ENCODE measurements at regions not wholly inside any gene's neighbourhood (a gene's known extent, or its start where the extent isn't known, plus 50 kb on each side); places are given as distances from the start of the nearest gene placed in this dataset.

GRCh38 chr10:107269626-107270025 is 105.1 kb upstream of the SORCS1 start:
- DNase-seq (ENCODE audit: unreplicated experiment), result no peak
- Mint-ChIP-seq H3K4me1 (ENCODE audit: insufficient read depth, unreplicated experiment) (peaks cover 22% of the 10 kb centered on the region), H3K27me3 (ENCODE audit: insufficient read depth, unreplicated experiment) (no peaks in the 10 kb centered on the region), H3K36me3 (ENCODE audit: insufficient read depth, unreplicated experiment) (no peaks in the 10 kb centered on the region), H3K4me3 (ENCODE audit: unreplicated experiment) (no peak overlapping the region), H3K9me3 (ENCODE audit: unreplicated experiment) (no peaks in the 10 kb centered on the region), H3K27ac (ENCODE audit: low read depth, unreplicated experiment) (no peak overlapping the region)
- no peak for TF ChIP-seq CTCF (IDR thresholded peaks at IDR 0.05; ENCODE audit: unreplicated experiment)
- POLR2A ChIA-PET, result interaction anchor here (0.7 to 1.3 kb wide), 2 partner anchors 9 to 606 kb away, joined by 3 read pairs; no protein-coding TSS in a partner anchor
- no TSS peak for BruUV-seq (replicated peaks)
- intact Hi-C loops (cut with micrococcal nuclease), result no loop called here
- CTCF ChIA-PET, result interaction anchor here (1.3 to 1.4 kb wide), 2 partner anchors 16 to 564 kb away, joined by 4 to 9 read pairs; no protein-coding TSS in a partner anchor

- no peak overlapping the region for H3K27ac Mint-ChIP-seq (ENCODE audit: low read depth, unreplicated experiment)
- ChIA-PET CTCF (interaction anchor here (0.8 kb wide), 1 partner anchor 14 kb away, joined by 3 read pairs; no protein-coding TSS in a partner anchor), POLR2A (interaction anchor here (0.7 kb wide), 1 partner anchor 90 kb away, joined by 3 read pairs; no protein-coding TSS in a partner anchor)
- H3K27me3 Mint-ChIP-seq (ENCODE audit: insufficient read depth, unreplicated experiment), result no peaks in the 10 kb centered on the region
- intact Hi-C loops (cut with micrococcal nuclease), result no loop called here
- no TSS peak for BruUV-seq (replicated peaks)
- no peak for TF ChIP-seq CTCF (IDR thresholded peaks at IDR 0.05; ENCODE audit: unreplicated experiment)
- no peaks in the 10 kb centered on the region for H3K9me3 Mint-ChIP-seq (ENCODE audit: unreplicated experiment)
- DNase-seq (ENCODE audit: unreplicated experiment), result peak; percentile 55
- H3K4me3 Mint-ChIP-seq (ENCODE audit: unreplicated experiment), result no peak overlapping the region
- no peaks in the 10 kb centered on the region for H3K36me3 Mint-ChIP-seq (ENCODE audit: insufficient read depth, unreplicated experiment)
- H3K4me1 Mint-ChIP-seq (ENCODE audit: insufficient read depth, unreplicated experiment), result peaks cover 22% of the 10 kb centered on the region
Measured at GRCh38 chr10:107264742-107265141, 100.2 kb upstream of the SORCS1 start.

GRCh38 chr10:107244122-107244521 is 79.6 kb upstream of the SORCS1 start:
- Mint-ChIP-seq H3K36me3 (ENCODE audit: insufficient read depth, unreplicated experiment) (no peaks in the 10 kb centered on the region), H3K27me3 (ENCODE audit: insufficient read depth, unreplicated experiment) (no peaks in the 10 kb centered on the region), H3K4me3 (ENCODE audit: unreplicated experiment) (no peak overlapping the region), H3K4me1 (ENCODE audit: insufficient read depth, unreplicated experiment) (no peaks in the 10 kb centered on the region), H3K9me3 (ENCODE audit: unreplicated experiment) (no peaks in the 10 kb centered on the region), H3K27ac (ENCODE audit: low read depth, unreplicated experiment) (no peak overlapping the region)
- no peak for DNase-seq (ENCODE audit: unreplicated experiment)
- no peak for TF ChIP-seq CTCF (IDR thresholded peaks at IDR 0.05; ENCODE audit: unreplicated experiment)
- CTCF ChIA-PET, result interaction anchor here (1.2 kb wide), 1 partner anchor 12 kb away, joined by 4 read pairs; no protein-coding TSS in a partner anchor
- POLR2A ChIA-PET, result no interaction called here
- intact Hi-C loops (cut with micrococcal nuclease), result no loop called here
- BruUV-seq (replicated peaks), result no TSS peak

GRCh38 chr10:107238275-107238674 is 73.8 kb upstream of the SORCS1 start:
- intact Hi-C loops (cut with micrococcal nuclease), result no loop called here
- no TSS peak for BruUV-seq (replicated peaks)
- Mint-ChIP-seq H3K27me3 (ENCODE audit: insufficient read depth, unreplicated experiment) (no peaks in the 10 kb centered on the region), H3K4me1 (ENCODE audit: insufficient read depth, unreplicated experiment) (no peaks in the 10 kb centered on the region), H3K9me3 (ENCODE audit: unreplicated experiment) (peaks cover 8% of the 10 kb centered on the region), H3K27ac (ENCODE audit: low read depth, unreplicated experiment) (no peak overlapping the region), H3K4me3 (ENCODE audit: unreplicated experiment) (no peak overlapping the region), H3K36me3 (ENCODE audit: insufficient read depth, unreplicated experiment) (no peaks in the 10 kb centered on the region)
- no peak for DNase-seq (ENCODE audit: unreplicated experiment)
- CTCF ChIA-PET, result no interaction called here
- no peak for TF ChIP-seq CTCF (IDR thresholded peaks at IDR 0.05; ENCODE audit: unreplicated experiment)
- POLR2A ChIA-PET, result no interaction called here

Measured in MCF 10A (cell line).